Glomerular visceral epithelial cell (primary cell): ENCODE measurements at regions not wholly inside any gene's neighbourhood (a gene's known extent, or its start where the extent isn't known, plus 50 kb on each side); places are given as distances from the start of the nearest gene placed in this dataset.
A peak's percentile ranks its signal among the peaks of the same experiment; 100 is the strongest.

Experiments used
- DNase-seq: peaks from one replicate; pipeline ENCODE4 v3.0.0-alpha.2; 2016; ENCODE audit errors: extremely low spot score

DNA sequence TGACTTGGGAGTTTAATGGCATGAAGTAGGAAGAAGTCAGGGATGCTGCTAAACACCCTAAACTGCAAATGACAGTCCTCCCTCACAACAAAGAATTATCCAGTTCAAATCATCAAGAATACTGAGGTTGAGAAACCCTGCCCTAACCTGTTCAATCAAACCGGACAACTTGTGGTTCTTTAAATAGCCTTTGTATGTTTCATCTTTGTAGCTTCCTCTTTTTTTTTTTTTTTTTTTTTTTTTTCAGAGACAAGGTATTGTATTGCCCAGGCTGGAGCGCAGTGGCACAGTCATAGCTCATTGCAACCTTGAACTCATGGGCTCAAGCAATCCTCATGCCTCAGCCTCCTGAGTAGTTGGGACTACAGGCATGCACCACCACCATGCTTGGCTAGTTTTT lies 52.5 kb upstream of the TTC29 start:
- no peak for DNase-seq

DNA sequence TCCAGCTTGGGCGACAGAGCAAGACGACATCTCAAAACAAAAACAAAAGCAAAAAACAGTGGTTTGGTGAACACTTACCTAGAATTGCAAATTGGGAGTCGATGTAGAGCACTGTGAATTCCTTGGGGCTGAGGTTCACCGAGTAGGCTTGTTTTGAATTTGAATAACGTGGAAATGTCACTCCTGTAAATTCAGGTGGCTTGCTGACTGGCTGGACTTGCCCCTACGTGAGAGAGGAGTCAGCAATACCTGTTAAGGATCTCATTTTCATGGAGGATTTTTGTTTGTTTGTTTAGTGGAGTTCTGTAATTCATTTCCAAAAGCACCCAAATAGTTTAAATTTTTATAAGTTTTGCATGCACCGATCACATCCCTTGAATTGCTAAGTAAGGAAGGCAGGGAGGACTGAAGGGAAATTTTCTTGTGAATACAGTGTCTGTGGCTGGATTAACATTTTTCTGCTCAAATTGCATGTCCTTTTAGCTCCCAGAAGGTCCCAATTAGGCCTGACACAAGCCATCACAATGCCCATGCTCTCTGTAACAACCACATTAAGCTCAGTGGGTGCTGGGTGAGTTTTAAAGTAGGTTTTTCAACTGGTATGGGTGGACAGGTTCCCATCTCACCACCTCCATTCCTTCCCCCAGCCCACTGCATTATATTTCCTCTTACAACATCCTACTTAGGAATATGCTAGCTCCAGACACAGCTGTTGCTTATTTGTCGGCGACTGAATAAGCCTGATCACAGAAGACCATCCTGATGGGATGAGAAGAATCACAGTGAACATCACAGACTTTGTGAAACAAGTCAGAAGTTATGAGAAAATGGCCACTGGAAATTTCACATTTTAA lies 58.5 kb upstream of the TTC29 start:
- no peak for DNase-seq

DNA sequence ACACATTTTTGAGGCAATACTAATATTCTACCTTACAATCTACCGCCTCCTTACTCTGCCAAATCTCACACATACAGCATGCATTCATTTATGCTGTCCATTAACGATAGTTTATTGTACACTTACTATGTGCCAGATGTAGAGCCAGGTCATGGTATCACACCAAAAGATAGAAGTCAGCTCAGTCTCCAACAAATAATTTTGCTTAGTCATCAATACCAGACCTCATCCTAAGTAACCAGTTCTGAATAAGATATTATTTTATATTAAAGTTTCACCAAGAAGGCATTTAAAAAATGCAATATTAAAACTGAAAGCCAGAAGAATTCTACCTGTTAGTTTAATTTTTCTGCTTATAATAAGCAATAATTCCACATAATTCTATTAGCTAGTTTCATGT lies 60.6 kb upstream of the TTC29 start:
- no peak for DNase-seq

DNA sequence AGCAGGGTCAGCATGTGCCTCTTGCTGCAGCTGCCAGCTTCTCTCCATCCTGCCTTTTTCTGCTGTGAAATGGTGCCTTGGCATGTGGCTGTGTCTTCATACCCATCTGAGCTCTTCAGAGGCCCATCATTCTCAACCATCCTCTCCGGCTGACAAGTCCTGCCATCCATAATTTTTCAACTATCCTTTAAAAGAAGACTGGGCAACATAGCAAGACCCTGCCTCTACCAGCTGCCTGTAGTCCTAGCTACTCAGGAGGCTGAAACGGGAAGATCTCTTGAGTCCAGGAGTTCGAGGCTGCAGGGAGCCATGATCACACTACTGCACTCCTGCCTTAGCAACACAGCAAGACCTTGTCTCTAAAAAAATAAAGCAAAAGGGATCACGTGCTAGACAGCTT lies 64.2 kb upstream of the TTC29 start:
- no peak for DNase-seq

DNA sequence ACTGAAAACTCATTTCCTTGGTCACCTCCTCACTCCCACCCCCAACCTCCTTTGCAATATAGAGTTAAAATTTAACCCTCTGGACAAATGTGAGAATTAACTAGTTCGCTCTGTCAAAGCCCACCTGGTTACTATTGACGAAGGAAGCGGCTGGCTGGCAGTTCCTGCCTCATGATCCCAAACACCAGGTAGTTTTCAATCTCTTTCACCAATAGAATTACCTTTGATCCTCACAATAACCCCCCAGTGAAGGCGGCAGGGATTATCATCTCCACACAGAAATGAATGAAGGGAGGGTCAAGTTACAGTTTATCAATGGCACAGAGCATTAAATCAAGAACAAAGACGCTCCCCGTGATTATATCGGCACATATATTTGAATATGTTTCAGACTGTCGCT lies 65.7 kb upstream of the TTC29 start:
- DNase-seq, result no peak

DNA sequence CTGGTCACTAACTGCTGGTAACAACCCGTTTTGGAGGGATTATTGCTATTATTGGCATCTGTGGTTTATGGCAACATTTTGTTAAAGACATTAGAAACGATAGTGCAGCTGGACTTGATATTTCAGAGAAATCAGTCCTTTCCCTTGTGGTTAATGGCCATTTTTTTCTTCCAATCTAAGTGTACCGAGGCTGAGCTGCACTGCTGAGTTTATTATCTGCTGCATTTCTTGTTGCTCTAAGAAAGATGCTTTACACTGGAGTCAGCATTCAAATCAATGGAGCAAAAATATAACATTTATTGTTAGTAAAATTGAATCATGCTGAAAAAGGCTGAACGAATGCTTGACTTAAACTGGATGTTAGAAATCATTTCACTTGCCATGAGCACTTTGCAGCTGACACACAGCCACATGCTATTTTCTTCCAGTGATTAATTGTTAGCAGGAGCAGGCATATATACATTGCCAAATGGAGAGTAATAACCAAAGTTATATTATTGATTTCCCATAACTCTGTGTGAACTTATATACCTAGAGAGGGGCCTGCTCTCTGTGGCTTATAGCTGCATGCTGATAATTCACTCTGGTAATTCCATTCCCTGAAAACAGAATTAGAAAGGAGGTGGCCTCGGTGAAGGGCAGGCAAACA lies 66.5 kb upstream of the TTC29 start:
- DNase-seq, result no peak

DNA sequence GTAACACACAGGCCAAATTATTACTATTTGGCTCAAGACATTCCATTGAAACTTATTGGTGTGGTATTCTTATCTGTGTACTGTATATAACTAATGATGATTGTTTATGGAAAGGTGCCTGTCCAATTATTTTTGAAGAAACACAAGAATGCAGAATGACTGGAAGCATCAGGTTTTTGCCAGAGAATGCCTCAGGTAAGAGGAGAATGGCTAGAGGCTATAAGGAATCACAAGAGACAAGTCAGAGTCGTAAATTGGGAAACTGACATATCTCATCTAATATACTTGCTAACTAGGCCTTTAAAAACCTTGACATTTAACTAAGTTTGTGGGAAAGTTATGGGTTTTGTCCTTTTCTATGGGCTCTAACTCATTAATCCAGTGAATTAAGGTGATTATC lies 69.3 kb upstream of the TTC29 start:
- DNase-seq, result no peak

DNA sequence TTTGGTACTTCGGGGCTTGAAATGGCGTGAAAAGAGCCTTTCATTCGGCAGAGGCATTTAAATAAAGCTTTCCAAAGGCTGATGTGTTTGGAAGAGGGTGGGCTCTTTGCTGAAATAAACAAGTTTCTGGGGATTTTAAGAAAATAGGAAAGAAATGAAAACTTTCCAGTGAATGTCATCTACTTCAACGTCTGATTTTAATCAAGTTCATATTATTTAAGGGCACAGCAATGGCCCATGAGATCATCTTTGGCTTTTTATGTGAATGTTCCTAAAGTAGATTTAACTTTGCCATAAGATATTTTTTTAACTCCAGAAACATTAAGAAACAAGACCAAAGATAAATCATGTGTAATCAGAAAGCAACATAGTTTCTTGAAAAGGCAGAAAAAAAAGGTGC lies 69.8 kb upstream of the TTC29 start:
- DNase-seq, result no peak

DNA sequence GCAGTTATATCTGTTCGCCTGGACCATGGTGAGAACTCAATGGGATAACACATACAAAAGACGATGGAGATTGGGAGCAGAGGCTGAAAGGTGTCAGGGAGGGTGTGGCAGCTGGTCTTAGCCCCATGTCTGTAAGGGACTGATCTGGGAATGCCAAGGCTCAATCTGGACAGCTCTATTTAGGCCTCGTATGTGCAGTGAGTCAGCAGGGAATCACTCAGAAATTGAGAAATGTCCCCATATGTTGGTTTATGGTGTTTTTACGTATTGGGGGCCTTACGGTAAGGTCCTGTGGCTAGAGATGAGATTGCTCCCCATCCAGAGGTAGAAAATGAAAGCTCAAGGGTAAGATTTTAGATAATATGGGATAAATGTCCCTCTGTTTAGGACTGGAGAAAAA lies 71.4 kb upstream of the TTC29 start:
- DNase-seq, result no peak

DNA sequence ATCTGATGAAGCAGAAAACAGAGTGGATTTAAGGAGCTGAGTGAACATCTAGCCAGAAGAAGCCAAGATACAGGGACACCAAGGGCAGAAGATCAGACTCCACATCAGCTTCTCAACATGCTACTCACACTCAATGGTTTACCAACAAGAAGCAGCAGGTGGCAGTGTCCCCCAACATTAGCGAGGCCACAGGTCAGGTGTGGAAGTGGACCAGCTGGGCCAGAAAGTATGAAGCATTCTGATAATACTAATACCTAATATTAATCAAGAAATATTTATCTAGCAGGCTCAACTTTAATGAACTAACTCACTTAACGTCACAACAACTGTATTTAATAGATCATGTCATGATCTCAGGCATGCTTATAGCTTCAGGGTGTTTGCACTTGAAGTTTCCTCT lies 73.4 kb upstream of the TTC29 start:
- DNase-seq, result peak; percentile 70

DNA sequence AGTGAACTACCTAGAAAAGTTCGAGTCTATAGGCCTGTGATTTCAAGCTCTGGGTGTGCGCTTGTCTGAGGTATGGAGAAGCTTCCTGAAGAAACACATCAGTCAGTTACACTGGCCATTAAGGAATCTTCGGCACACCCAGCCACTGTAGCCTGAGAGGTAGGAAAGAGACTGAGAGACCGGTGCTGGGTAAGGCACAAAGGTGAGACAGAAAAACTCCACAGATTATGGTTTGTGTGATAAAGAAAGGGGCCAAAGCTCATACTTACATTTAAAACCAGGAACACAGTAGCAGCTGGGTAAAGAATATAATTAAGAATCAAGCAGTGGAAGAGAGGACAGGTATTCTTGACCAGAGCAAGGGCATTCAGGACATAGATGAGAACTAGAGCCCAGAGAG lies 74.8 kb upstream of the TTC29 start:
- DNase-seq, result no peak

DNA sequence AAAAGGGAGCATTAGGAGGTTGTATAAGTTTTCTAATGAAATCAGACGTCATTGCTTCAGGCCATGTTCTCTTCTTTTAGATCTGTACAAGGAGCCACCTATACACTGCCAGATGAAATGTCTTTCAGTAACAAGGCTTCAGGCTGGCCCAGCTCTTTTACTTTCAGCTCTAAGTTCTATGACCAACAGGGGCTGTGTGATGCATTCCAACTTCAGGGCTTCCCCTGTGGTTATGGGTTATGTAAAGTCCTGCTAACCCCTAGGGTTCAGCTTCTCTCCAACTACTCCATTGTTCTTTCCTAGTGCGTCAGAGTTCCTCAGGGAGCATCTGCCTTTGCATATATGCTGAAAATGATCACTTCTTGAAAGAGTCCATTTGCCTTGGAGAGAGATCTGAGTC lies 79.4 kb upstream of the TTC29 start:
- DNase-seq, result no peak

DNA sequence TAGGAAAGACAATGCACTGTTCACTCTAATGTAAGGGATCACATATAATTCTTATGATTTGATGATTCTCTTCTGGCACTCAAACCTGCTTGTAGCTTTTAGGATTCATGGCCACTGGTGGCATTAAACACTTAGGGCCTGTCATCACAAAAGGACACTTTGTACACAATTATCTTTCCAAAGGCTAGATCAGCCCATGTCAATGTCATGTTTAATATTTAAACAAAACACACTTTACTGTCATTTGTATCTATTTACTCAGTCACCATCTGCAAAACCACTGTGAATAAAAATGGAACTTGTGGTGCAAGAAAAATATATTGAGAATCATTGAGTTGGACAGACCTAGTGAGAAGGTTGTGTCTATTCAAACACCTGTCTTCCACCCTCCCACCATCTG lies 83.6 kb upstream of the TTC29 start:
- no peak for DNase-seq

DNA sequence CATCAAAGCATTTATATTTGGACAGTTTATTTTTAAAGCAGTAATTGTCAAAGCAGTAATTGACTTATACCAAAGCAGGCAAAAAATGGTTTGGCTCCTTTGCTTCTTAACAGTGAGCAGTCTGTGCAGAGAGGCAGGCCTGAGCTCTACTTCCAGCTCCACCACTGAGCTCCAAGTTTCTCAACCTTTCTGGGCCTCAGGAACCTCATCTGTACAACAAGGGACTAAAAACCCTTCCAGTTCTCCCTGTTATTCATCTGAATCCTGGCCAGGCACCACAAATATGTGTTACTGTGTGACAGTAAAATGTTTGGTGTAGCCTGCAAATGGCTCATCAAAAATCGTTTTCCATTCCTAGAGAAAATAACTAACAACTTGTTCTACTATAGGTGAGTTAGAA lies 88.7 kb upstream of the TTC29 start:
- no peak for DNase-seq

DNA sequence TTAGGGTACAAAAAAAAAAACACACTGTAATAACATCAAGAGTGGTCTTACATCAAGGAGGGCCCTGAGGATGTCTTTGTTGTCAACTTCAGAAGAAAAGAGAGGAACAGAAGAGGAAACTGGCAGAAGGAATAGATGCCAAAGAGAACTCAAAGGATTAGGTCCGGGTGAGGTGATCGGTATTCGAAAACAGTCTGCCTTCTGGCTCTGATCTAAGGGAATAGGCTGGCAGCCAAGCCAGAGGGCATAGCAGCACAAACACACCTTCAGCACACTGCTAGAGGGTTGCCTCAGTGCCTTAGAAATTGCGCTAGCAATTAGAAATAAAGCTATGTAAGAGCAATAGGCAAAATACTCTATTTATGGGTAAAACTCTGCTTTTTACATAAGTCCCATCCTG lies 91.4 kb upstream of the TTC29 start:
- no peak for DNase-seq

DNA sequence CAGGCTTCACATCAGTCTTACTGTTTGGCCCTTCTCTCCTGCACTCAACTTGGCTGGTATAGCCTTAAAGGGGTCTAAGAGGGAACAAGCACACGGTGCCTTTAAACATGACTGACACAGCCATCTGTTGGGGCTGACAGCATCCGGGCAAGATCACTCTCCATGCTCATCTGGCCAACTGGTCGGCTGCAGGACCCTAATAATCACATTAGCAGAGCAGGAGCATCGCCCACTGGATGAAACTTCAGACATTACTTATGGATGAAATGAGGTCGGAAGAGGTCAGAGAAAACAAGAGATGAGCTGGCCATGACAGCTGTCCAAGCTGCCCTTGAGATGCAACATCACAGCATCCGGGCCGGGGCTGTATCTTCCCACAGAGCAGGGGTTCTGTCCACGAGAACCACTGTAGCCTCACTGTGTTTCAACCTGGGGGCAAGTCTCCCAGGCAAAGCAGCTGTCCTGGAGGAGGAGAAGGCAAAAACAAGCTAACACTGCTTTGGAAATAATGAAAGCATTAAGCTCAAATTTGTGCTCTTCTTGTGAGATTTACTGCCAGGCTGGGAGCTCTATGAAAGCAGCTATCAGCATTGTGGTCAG lies 94.4 kb upstream of the TTC29 start:
- no peak for DNase-seq

DNA sequence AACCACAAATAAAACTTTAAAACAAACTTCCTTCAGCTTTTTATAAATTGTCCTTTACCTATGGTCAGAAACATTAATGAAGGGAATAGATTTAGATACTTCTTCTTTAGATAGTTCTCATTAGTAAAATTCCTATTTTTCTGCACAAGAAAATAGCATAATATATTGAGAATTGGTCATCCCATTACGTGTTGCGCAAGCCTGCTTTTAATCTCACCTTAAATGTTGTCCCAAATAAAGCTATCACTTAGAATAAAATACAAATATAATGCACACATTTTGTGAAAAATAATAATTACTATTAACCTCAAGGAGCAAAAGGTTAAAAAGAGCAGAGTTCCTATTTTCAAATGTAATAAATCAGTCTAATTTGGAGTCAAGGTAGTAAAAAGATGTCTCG lies 95.2 kb upstream of the TTC29 start:
- DNase-seq, result no peak

DNA sequence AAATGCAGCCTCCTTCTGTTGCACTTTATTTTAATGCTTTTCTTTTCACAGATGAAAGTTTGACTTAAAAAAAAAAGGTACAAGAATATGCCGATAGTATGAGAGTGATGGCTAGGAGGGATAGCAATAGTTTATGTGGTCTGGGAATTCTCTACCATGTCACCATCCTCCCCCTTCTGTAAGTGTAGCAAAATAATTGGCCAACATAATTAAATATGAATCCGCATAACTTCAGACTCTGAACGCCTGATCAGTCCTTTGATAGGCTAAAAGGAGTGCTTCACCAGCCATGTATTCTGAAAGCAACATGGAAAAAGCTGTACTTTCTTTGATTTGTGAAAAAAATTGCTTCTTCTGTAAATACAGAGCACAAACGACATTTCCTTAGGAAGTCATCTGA lies 95.7 kb upstream of the TTC29 start:
- DNase-seq, result no peak

DNA sequence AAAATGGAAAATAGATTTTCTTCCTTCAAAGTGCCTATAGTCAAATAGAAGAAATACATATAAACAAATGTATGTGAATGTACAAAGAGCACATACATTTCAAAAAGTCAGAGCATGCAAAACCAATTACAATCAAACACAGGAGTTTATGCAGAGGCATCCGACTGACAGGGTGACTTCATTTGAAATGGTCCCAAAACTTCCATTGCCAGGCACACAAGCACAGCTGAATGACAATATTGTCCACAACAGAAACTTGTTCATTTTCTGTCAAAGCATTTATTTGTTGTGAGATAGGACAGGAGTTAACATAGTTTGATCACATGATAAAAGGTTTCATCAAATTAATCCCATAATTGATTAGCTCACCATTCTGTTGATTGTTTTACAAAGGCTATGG lies 96.4 kb upstream of the TTC29 start:
- DNase-seq, result no peak

DNA sequence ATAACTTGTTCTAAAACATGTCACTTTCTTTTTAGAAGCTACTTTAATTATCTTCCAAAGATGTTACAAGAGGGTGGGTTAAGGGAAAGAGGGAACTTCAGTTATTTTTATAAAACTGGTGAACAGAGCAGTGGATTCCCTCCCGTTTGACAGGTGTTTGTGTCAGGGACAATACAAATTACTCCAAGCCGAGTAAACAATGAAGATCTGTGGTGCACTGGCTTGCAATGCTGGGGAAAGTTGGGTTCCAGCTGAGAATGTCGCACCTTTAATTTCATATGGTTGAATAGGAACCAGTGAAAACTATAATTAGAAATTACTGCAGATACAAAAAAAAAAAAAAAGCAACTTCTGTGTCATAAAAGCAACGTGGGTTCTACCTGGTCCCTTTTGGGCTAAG lies 98.6 kb upstream of the TTC29 start:
- DNase-seq, result no peak

DNA sequence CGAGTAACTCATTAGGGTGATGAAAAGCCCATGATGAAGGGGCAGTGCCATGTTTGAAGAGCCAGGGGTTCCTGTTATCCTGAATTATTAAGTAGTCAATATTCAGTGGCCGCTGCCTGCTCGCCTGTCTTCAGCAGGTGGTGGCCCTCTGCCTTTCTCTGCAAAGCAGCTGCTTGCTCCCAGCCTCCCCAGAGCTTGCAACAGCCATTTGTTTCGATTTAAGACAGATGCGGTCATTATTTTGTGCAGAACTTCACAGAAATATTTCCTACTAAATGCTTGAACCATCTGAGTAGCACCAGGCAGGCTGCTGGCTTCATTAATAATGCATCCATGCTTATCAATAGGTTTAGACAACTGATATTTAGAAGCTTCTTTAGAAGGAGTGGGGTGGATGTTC lies 104.3 kb upstream of the TTC29 start:
- DNase-seq, result no peak

DNA sequence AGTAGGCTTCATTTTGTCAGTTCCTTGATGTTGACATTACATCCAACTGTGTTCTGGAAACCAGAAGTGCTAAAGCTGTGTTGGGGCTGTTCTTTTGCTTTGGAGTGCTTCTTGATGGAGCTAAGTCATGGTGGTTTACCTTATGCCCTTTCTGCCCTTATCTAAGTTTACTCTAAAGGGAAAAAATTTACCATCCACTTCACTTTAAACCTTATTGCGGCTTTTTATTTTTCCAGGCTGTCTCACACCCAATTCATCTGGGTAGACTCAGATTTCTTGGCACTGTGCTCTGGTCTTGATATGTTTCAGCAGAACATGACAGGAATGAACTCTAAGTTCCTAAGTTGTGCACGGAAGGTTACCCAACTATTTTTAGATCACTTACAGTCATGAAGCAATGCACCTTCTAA lies 104.7 kb upstream of the TTC29 start:
- no peak for DNase-seq

DNA sequence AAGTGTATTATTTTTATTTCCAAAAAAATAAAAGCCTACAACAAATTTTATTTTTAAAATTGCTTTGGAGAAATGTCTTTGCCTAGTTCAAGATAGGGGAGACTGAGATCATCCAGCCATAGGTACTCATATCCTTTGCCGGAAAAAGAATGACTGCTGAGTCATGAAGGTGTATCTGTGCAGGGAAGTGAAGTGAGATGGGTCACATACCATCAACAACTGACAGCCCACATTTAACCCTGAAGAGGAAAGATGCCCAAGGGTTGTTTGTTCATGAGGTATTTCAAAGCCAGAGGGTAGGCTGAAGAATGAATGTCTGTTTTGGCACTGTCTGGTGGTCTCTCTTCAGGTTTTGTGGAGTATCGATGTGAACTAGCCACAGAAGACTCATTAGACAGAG lies 106.7 kb upstream of the TTC29 start:
- DNase-seq, result no peak
